ENCODE measurements at regions not wholly inside any gene's neighbourhood (a gene's known extent, or its start where the extent isn't known, plus 50 kb on each side); places are given as distances from the start of the nearest gene placed in this dataset.

GRCh38 chr2:126568734-126569133 is 87.2 kb upstream of the GYPC start:
- no peak for TF ChIP-seq POLR2A (IDR thresholded peaks at IDR 0.05)
- TF ChIP-seq CTCF (IDR thresholded peaks at IDR 0.05 in 8 of 11, conservative IDR thresholded peaks at IDR 0.05 in 3 of 11): no peak

Data from spleen (tissue), 7 donors.